ENCODE measurements at regions not wholly inside any gene's neighbourhood (a gene's known extent, or its start where the extent isn't known, plus 50 kb on each side); places are given as distances from the start of the nearest gene placed in this dataset.

- DNase-seq = no peak
Observed at GRCh38 chr20:22504829-22505377, 79.5 kb downstream of the FOXA2 start.

- no peak for DNase-seq
Observed at GRCh38 chr20:22503577-22503976, 80.8 kb downstream of the FOXA2 start.

GRCh38 chr20:22502731-22503191, 81.6 kb downstream of the FOXA2 start:
- no peak for DNase-seq

GRCh38 chr20:22501566-22502344, 82.6 kb downstream of the FOXA2 start:
- DNase-seq = no peak

GRCh38 chr20:22501034-22501433, 83.3 kb downstream of the FOXA2 start:
- DNase-seq = no peak

- no peak for DNase-seq
Observed at GRCh38 chr20:22499515-22500166, 84.7 kb downstream of the FOXA2 start.

- DNase-seq = no peak
Observed at GRCh38 chr20:22496817-22497216, 87.6 kb downstream of the FOXA2 start.

GRCh38 chr20:22495789-22496188, 88.6 kb downstream of the FOXA2 start:
- DNase-seq = no peak

GRCh38 chr20:22495172-22495571, 89.2 kb downstream of the FOXA2 start:
- DNase-seq = no peak

- DNase-seq = no peak
Observed at GRCh38 chr20:22492497-22492896, 91.9 kb downstream of the FOXA2 start.

GRCh38 chr20:22491194-22491505, 93.2 kb downstream of the FOXA2 start:
- DNase-seq = no peak

- no peak for DNase-seq
Observed at GRCh38 chr20:22490287-22491193, 93.8 kb downstream of the FOXA2 start.

- no peak for DNase-seq
Observed at GRCh38 chr20:22489626-22490286, 94.6 kb downstream of the FOXA2 start.

GRCh38 chr20:22480336-22480735, 104.0 kb downstream of the FOXA2 start:
- DNase-seq = no peak

- no peak for DNase-seq
Observed at GRCh38 chr20:22475662-22476061, 108.7 kb downstream of the FOXA2 start.

GRCh38 chr20:22474224-22474623, 110.1 kb downstream of the FOXA2 start:
- no peak for DNase-seq

- no peak for DNase-seq
Observed at GRCh38 chr20:22473293-22473692, 111.1 kb downstream of the FOXA2 start.

GRCh38 chr20:22472447-22473100, 111.8 kb downstream of the FOXA2 start:
- no peak for DNase-seq

GRCh38 chr20:22471156-22471836, 113.1 kb downstream of the FOXA2 start:
- no peak for DNase-seq

- DNase-seq = no peak
Observed at GRCh38 chr20:22470620-22471026, 113.7 kb downstream of the FOXA2 start.

- DNase-seq = no peak
Observed at GRCh38 chr20:22466447-22467171, 117.8 kb downstream of the FOXA2 start.

Measured in hematopoietic multipotent progenitor cell treated with erythropoietin and hydrocortisone succinate and interleukin-3 and kit ligand, for 8 days (in vitro differentiated cells).